Stromal cell of bone marrow (primary cell): ENCODE measurements at regions not wholly inside any gene's neighbourhood (a gene's known extent, or its start where the extent isn't known, plus 50 kb on each side); places are given as distances from the start of the nearest gene placed in this dataset.
A peak's percentile ranks its signal among the peaks of the same experiment; 100 is the strongest.
"Not testable (repeated sequence)": the region's sequence is repeated elsewhere in the genome, so short reads cannot be mapped to it uniquely, and the experiment has no call there.

Experiments used
- DNase-seq: peaks from one replicate; pipeline ENCODE4 v3.0.0-alpha.2; 2012; ENCODE audit warnings: low read depth

- no peak for DNase-seq
Measured at GRCh38 chr6:130494729-130495128, 128.9 kb downstream of the TMEM200A start.

GRCh38 chr6:130500693-130501092 lies 134.9 kb downstream of the TMEM200A start:
- DNase-seq: peak; percentile 83

GRCh38 chr6:130503146-130503545 lies 137.3 kb downstream of the TMEM200A start:
- DNase-seq: peak; percentile 83

- DNase-seq: no peak
Measured at GRCh38 chr6:130505808-130506598, 140.2 kb downstream of the TMEM200A start.

- not testable (repeated sequence) for DNase-seq
Measured at GRCh38 chr6:130507005-130507665, 141.3 kb downstream of the TMEM200A start.

GRCh38 chr6:130507666-130508028 lies 141.8 kb downstream of the TMEM200A start:
- DNase-seq: no peak

GRCh38 chr6:130513770-130514169 lies 148.0 kb downstream of the TMEM200A start:
- DNase-seq: no peak

- DNase-seq: no peak
Measured at GRCh38 chr6:130514712-130515111, 148.9 kb downstream of the TMEM200A start.

GRCh38 chr6:130515306-130515705 lies 149.5 kb downstream of the TMEM200A start:
- DNase-seq: no peak

- no peak for DNase-seq
Measured at GRCh38 chr6:130516604-130517003, 150.8 kb downstream of the TMEM200A start.

GRCh38 chr6:130517444-130517931 lies 151.7 kb downstream of the TMEM200A start:
- no peak for DNase-seq

GRCh38 chr6:130518588-130518987 lies 152.8 kb downstream of the TMEM200A start:
- no peak for DNase-seq

- DNase-seq: peak; percentile 71
Measured at GRCh38 chr6:130520221-130520620, 154.4 kb downstream of the TMEM200A start.

- no peak for DNase-seq
Measured at GRCh38 chr6:130520801-130521200, 155.0 kb downstream of the TMEM200A start.

- DNase-seq: no peak
Measured at GRCh38 chr6:130524552-130524951, 158.7 kb downstream of the TMEM200A start.

GRCh38 chr6:130525408-130525807 lies 159.6 kb downstream of the TMEM200A start:
- DNase-seq: no peak

GRCh38 chr6:130526466-130526865 lies 160.6 kb downstream of the TMEM200A start:
- no peak for DNase-seq

GRCh38 chr6:130527173-130527572 lies 161.4 kb downstream of the TMEM200A start:
- DNase-seq: no peak

GRCh38 chr6:130529569-130530149 lies 163.8 kb downstream of the TMEM200A start:
- no peak for DNase-seq

GRCh38 chr6:130534627-130535026 lies 168.8 kb downstream of the TMEM200A start:
- no peak for DNase-seq

GRCh38 chr6:130535242-130535641 lies 169.4 kb downstream of the TMEM200A start:
- no peak for DNase-seq

- no peak for DNase-seq
Measured at GRCh38 chr6:130537447-130537846, 171.6 kb downstream of the TMEM200A start.

GRCh38 chr6:130547723-130548122 lies 181.9 kb downstream of the TMEM200A start:
- DNase-seq: no peak
